ENCODE measurements at regions not wholly inside any gene's neighbourhood (a gene's known extent, or its start where the extent isn't known, plus 50 kb on each side); places are given as distances from the start of the nearest gene placed in this dataset.

DNA sequence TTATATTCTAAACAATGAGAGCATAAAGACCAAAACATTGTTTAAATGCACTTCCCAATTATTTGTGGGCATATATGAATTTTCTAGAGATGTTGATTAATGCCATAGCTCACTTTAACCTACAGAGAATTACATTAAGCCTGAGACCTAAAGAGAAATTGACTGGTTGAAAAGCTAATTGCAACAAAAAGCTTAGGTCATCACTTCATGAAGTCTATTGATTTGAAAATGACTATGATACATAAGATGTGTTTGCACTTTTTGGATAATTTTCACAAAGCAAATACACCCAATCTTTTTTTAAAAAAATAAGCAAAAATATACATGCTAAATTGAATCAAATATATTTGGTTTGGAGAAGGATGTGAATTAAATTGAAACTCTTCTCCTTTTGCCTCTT is 532.8 kb upstream of the GOLIM4 start:
- no peak for TF ChIP-seq EZH2 (IDR thresholded peaks at IDR 0.05; ENCODE audit: insufficient read depth, poor library complexity, severe bottlenecking)
- TF ChIP-seq EZH2phosphoT487 (IDR thresholded peaks at IDR 0.05; ENCODE audit: insufficient read depth, low read depth), result no peak

All from GM23248 (cell line).